GM23248 (cell line): ENCODE measurements at regions not wholly inside any gene's neighbourhood (a gene's known extent, or its start where the extent isn't known, plus 50 kb on each side); places are given as distances from the start of the nearest gene placed in this dataset.

Source experiments
- DNase-seq: peaks from one replicate; pipeline ENCODE4 v3.0.0-alpha.2; 2015
- H2AFZ ChIP-seq: fragments of 200-600 bp; sonication (generic); 2 replicates; pipeline ENCODE4 v1.6.1; 2016; ENCODE audit warnings: antibody characterized with exemption
- H3F3A ChIP-seq: fragments of 200-600 bp; sonication (generic); 2 replicates; pipeline ENCODE4 v1.6.1; 2016; ENCODE audit warnings: mild to moderate bottlenecking, antibody characterized with exemption, mixed run types; ENCODE audit not compliant: insufficient read depth
- H3K27ac ChIP-seq: fragments of 200-600 bp; sonication (generic); 2 replicates; pipeline ENCODE4 v1.5.1; 2016; ENCODE audit warnings: mild to moderate bottlenecking
- H3K27me3 ChIP-seq: fragments of 200-600 bp; sonication (generic); replicated peaks from 2 replicates; pipeline ENCODE4 v1.6.1; 2016; ENCODE audit warnings: mild to moderate bottlenecking; ENCODE audit not compliant: insufficient read depth
- H3K36me3 ChIP-seq: fragments of 200-600 bp; sonication (generic); 2 replicates; pipeline ENCODE4 v1.6.1; 2016; ENCODE audit warnings: low read depth, mild to moderate bottlenecking
- H3K4me1 ChIP-seq: fragments of 200-600 bp; sonication (generic); 2 replicates; pipeline ENCODE4 v1.6.1; 2016; ENCODE audit warnings: mild to moderate bottlenecking; ENCODE audit not compliant: insufficient read depth
- H3K4me2 ChIP-seq: fragments of 200-600 bp; sonication (generic); one replicate; pipeline ENCODE4 v1.6.1; 2016; ENCODE audit warnings: mild to moderate bottlenecking; ENCODE audit not compliant: unreplicated experiment
- H3K4me3 ChIP-seq: fragments of 200-600 bp; sonication (generic); 2 replicates; pipeline ENCODE4 v1.5.1; 2016; ENCODE audit warnings: mild to moderate bottlenecking
- H3K79me2 ChIP-seq: fragments of 200-600 bp; sonication (generic); 2 replicates; pipeline ENCODE4 v1.6.1; 2016; ENCODE audit warnings: mild to moderate bottlenecking; ENCODE audit not compliant: insufficient read depth
- H3K9ac ChIP-seq: fragments of 200-600 bp; sonication (generic); 2 replicates; pipeline ENCODE4 v1.6.1; 2016; ENCODE audit warnings: mild to moderate bottlenecking
- H3K9me2 ChIP-seq: fragments of 200-600 bp; sonication (generic); 2 replicates; pipeline ENCODE4 v1.6.1; 2016; ENCODE audit warnings: mixed run types, mild to moderate bottlenecking, moderate library complexity; ENCODE audit not compliant: insufficient read depth
- H3K9me3 ChIP-seq: fragments of 200-600 bp; sonication (generic); one replicate; pipeline ENCODE4 v1.6.1; 2017; ENCODE audit warnings: low read depth
- H4K20me1 ChIP-seq: fragments of 200-600 bp; sonication (generic); 2 replicates; pipeline ENCODE4 v1.6.0; 2016; ENCODE audit not compliant: insufficient read depth
- EZH2 ChIP-seq: fragments of 200-600 bp; sonication (generic); IDR thresholded peaks from 2 replicates; pipeline ENCODE4 v1.6.1; 2018; ENCODE audit warnings: antibody characterized with exemption, mild to moderate bottlenecking; ENCODE audit not compliant: insufficient read depth, poor library complexity, severe bottlenecking
- EZH2phosphoT487 ChIP-seq: fragments of 200-600 bp; sonication (generic); IDR thresholded peaks from 2 replicates; pipeline ENCODE4 v1.6.1; 2018; ENCODE audit warnings: antibody characterized with exemption, moderate library complexity, mild to moderate bottlenecking, low read depth; ENCODE audit not compliant: insufficient read depth
- WGBS, 2 experiments: methylation state at CpG; one replicate each; pipeline ENCODE4 v1.1.6; 2015 to 2017; ENCODE audit warnings: low lambda C conversion rate in 2 of 2, low coverage in 1 of 2; ENCODE audit errors: missing lambda C conversion rate in 2 of 2; 5-methylcytosine and 5-hydroxymethylcytosine counted together
- in situ Hi-C: fragments of 300-500 bp; cut with MboI; formaldehyde crosslinking; loops from 2 replicates; pipeline ENCODE4 v1.15.0; 2020

DNA sequence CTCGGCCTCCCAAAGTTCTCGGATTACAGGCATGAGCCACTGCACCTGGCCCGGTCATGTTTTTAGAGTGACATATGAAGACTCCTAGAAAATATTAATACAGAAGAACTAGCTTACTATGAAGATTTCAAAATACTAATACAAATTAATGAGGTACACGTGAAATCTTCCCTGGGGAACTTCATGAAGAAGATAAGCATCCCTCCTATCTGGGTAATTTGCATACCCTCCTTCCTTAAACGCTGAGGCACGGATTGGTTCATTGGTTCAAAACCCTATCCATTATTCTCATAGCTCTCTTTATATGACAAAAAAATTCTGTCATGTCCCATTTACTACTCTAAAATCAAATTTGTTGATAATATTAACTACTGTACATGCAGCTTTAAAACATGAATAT, 224.8 kb upstream of the KLF14 start:
- Histone ChIP-seq H3K79me2 (peaks cover 84% of the 10 kb centered on the region), H3K36me3 (peaks cover 25% of the 10 kb centered on the region; the same call in 1 of the 2 replicates), H3K4me2 (peak overlapping the region; percentile 99), H3K4me1 (peaks cover 83% of the 10 kb centered on the region), H4K20me1 (no peaks in the 10 kb centered on the region), H3K9me2 (no peaks in the 10 kb centered on the region), H2AFZ (no peak overlapping the region), H3K27me3 (no peaks in the 10 kb centered on the region), H3F3A (peaks cover 78% of the 10 kb centered on the region), H3K9me3 (no peaks in the 10 kb centered on the region), H3K4me3 (peak overlapping the region; percentile 81), H3K27ac (peak overlapping the region; percentile 100), H3K9ac (peak overlapping the region; percentile 97)
- in situ Hi-C loops = no loop called here
- DNase-seq = no peak
- WGBS, 2 experiments = 87 to 88% methylated on average over 6 of the region's 6 CpGs
- TF ChIP-seq EZH2 (no peak), EZH2phosphoT487 (no peak)

GRCh38 chr7:130959743-130960207, 225.8 kb upstream of the KLF14 start:
- peak overlapping the region; percentile 81 for H3K4me3 ChIP-seq
- in situ Hi-C loops = no loop called here
- peaks cover 84% of the 10 kb centered on the region for H3K79me2 ChIP-seq
- H3K9me3 ChIP-seq = no peaks in the 10 kb centered on the region
- H3K27ac ChIP-seq = peak overlapping the region; percentile 100
- H3F3A ChIP-seq = peaks cover 81% of the 10 kb centered on the region
- peaks cover 82% of the 10 kb centered on the region for H3K4me1 ChIP-seq
- peak overlapping the region; percentile 99 for H3K4me2 ChIP-seq
- no peak for TF ChIP-seq EZH2
- no peak for TF ChIP-seq EZH2phosphoT487
- no peaks in the 10 kb centered on the region for H3K9me2 ChIP-seq
- H2AFZ ChIP-seq = no peak overlapping the region
- no peaks in the 10 kb centered on the region for H4K20me1 ChIP-seq
- H3K9ac ChIP-seq = peak overlapping the region; percentile 97
- H3K36me3 ChIP-seq = peaks cover 20% of the 10 kb centered on the region; the same call in 1 of the 2 replicates
- DNase-seq = peak; percentile 91
- H3K27me3 ChIP-seq = no peaks in the 10 kb centered on the region
- 15 to 19% methylated on average over 9 of the region's 9 CpGs for WGBS, 2 experiments

DNA sequence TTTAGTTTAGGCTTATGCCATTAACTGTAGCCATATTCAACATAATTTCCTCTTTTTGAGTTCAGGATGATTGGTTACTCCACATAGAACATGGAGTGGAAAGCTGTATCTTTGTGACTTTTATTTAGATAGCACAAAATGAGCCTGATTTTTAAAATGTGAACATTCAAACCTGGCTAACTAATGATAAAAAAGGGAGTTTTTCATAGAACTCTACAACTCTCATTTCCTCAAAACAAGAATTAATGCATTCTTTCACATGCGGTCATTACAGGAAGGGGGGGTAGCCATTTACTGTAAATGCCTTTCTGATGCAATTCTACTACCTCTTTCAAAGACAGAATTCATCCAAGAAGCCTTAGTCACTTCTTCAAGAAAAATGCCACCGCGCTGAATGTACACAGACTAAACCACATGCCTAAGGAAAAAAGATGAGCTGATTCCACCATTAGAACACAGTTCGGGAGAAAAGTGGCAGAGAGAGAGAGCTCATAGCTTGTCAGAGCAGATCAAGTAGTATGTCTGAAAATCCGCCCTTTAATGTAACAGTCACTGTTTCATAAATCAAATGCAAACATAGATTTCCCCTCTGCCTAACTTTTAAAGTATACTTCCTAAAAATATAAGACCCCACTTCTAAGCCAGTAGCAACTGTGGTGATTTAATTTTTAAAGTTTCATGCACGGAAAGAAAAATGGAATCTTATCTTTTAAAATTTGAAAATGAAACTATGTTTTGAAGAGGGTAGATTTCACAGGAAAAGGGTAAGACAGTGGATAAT, 226.4 kb upstream of the KLF14 start:
- Histone ChIP-seq H2AFZ (no peak overlapping the region), H3K4me1 (peaks cover 75% of the 10 kb centered on the region), H3K36me3 (peaks cover 14% of the 10 kb centered on the region; the same call in 1 of the 2 replicates), H3K9ac (peak overlapping the region; percentile 97), H3K27ac (peak overlapping the region; percentile 100), H3K27me3 (no peaks in the 10 kb centered on the region), H3F3A (peaks cover 78% of the 10 kb centered on the region), H3K4me2 (peak overlapping the region; percentile 99), H3K9me3 (no peaks in the 10 kb centered on the region), H3K9me2 (no peaks in the 10 kb centered on the region), H3K79me2 (peaks cover 84% of the 10 kb centered on the region), H4K20me1 (no peaks in the 10 kb centered on the region), H3K4me3 (peak overlapping the region; percentile 81)
- DNase-seq = peak; percentile 100
- TF ChIP-seq EZH2phosphoT487 (no peak), EZH2 (no peak)
- in situ Hi-C loops = no loop called here
- WGBS, 2 experiments = 1% methylated on average over 6 of the region's 6 CpGs

DNA sequence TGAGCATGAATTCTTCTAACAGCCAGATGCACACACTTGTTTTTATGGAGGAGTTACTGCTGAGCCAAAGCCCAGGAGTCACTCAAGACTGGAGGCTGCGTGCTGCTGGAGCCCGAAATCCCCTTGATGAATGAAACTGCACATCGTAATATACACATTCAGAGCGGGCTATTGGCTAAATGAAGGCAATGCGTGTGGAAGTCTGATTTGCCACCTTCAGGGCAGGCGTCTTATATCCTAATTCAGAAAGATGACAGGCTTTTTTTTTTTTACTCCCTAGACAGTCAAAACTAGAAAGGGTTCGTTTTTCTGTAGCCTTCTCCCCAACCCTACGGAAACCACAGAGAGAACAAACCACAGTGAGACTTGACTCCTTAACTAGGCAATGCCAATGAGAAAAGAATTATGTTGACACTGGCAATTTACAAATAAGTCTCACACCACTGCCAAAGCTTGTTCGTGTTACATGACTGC, 227.2 kb upstream of the KLF14 start:
- in situ Hi-C loops = no loop called here
- no peaks in the 10 kb centered on the region for H4K20me1 ChIP-seq
- DNase-seq = peak; percentile 85
- WGBS, 2 experiments = 30 to 40% methylated on average over 9 of the region's 9 CpGs
- peaks cover 71% of the 10 kb centered on the region for H3K4me1 ChIP-seq
- peak overlapping the region; percentile 81 for H3K4me3 ChIP-seq
- H3K36me3 ChIP-seq = peaks cover 11% of the 10 kb centered on the region; the same call in 1 of the 2 replicates
- no peak for TF ChIP-seq EZH2phosphoT487
- TF ChIP-seq EZH2 = no peak
- H2AFZ ChIP-seq = no peak overlapping the region
- H3K9me2 ChIP-seq = no peaks in the 10 kb centered on the region
- no peaks in the 10 kb centered on the region for H3K9me3 ChIP-seq
- H3K4me2 ChIP-seq = peak overlapping the region; percentile 99
- H3K27me3 ChIP-seq = no peaks in the 10 kb centered on the region
- H3K9ac ChIP-seq = peak overlapping the region; percentile 97
- H3K27ac ChIP-seq = peak overlapping the region; percentile 100
- H3K79me2 ChIP-seq = peaks cover 84% of the 10 kb centered on the region
- peaks cover 70% of the 10 kb centered on the region for H3F3A ChIP-seq
